VCaP (cell line): ENCODE measurements at regions not wholly inside any gene's neighbourhood (a gene's known extent, or its start where the extent isn't known, plus 50 kb on each side); places are given as distances from the start of the nearest gene placed in this dataset.
"Not testable (repeated sequence)": the region's sequence is repeated elsewhere in the genome, so short reads cannot be mapped to it uniquely, and the experiment has no call there.

Experiments used
- H3K27ac ChIP-seq: fragments of 450-650 bp; 2 replicates; pipeline ENCODE4 v1.5.1; 2017
- CTCF ChIP-seq: fragments of 450-650 bp; conservative IDR thresholded peaks from 2 replicates; pipeline ENCODE4 v1.5.1; 2017; ENCODE audit warnings: mild to moderate bottlenecking, moderate library complexity

- no peak for TF ChIP-seq CTCF
- no peak overlapping the region for H3K27ac ChIP-seq
Measured at GRCh38 chr7:92898798-92899197, 62.4 kb upstream of the CDK6 start.

GRCh38 chr7:92894857-92895256 is 58.5 kb upstream of the CDK6 start:
- H3K27ac ChIP-seq: not testable (repeated sequence)

- TF ChIP-seq CTCF: no peak
- H3K27ac ChIP-seq: no peak overlapping the region
Measured at GRCh38 chr7:92889081-92889480, 52.7 kb upstream of the CDK6 start.
